GM20000 (cell line): ENCODE measurements at regions not wholly inside any gene's neighbourhood (a gene's known extent, or its start where the extent isn't known, plus 50 kb on each side); places are given as distances from the start of the nearest gene placed in this dataset.

Experiments
- DNase-seq: peaks from one replicate; pipeline ENCODE4 v3.0.0; 2012; ENCODE audit warnings: low spot score
- CTCF ChIP-seq: IDR thresholded peaks from 2 replicates; pipeline ENCODE4 v1.5.1; 2012; ENCODE audit warnings: mild to moderate bottlenecking, control low read depth; ENCODE audit errors: extremely low read depth, missing control alignments

- DNase-seq = no peak
- no peak for TF ChIP-seq CTCF
These were observed 399.9 kb downstream of the PDCD6IP start for GRCh38 chr3:34198309-34198708.

GRCh38 chr3:34200576-34200975 is 402.1 kb downstream of the PDCD6IP start:
- no peak for DNase-seq

GRCh38 chr3:34202975-34203374 is 404.5 kb downstream of the PDCD6IP start:
- no peak for TF ChIP-seq CTCF
- DNase-seq = no peak

More at GRCh38 chr3:34200576-34200975, 402.1 kb downstream of the PDCD6IP start:
- no peak for TF ChIP-seq CTCF

GRCh38 chr3:34203386-34203785 is 405.0 kb downstream of the PDCD6IP start:
- no peak for TF ChIP-seq CTCF
- DNase-seq = no peak

GRCh38 chr3:34207002-34207401 is 408.6 kb downstream of the PDCD6IP start:
- TF ChIP-seq CTCF = no peak
- no peak for DNase-seq

GRCh38 chr3:34207806-34208205 is 409.4 kb downstream of the PDCD6IP start:
- TF ChIP-seq CTCF = no peak
- no peak for DNase-seq

GRCh38 chr3:34212175-34212574 is 413.7 kb downstream of the PDCD6IP start:
- peak; percentile 18 for DNase-seq
- TF ChIP-seq CTCF = no peak
